RWPE1 (cell line): ENCODE measurements at regions not wholly inside any gene's neighbourhood (a gene's known extent, or its start where the extent isn't known, plus 50 kb on each side); places are given as distances from the start of the nearest gene placed in this dataset.

Experiments used
- CTCF ChIA-PET: fragments of 350-600 bp; sonication (Branson Sonifier 250); formaldehyde crosslinking; extraction: SDS; loops from one replicate; lab custom pipeline; 2021; lab: Yijun Ruan, JAX
- POLR2A ChIA-PET: fragments of 400-600 bp; formaldehyde crosslinking; extraction: SDS; loops from one replicate; lab custom pipeline; 2020; ENCODE audit warnings: antibody characterized with exemption; ENCODE audit not compliant: low non-redundant PET; lab: Yijun Ruan, JAX
- DNase-seq: peaks from one replicate; pipeline ENCODE4 v3.0.0; 2012; ENCODE audit warnings: low spot score
- H3K27ac ChIP-seq: fragments of 450-650 bp; 2 replicates; pipeline ENCODE4 v1.5.1; 2017
- CTCF ChIP-seq: fragments of 450-650 bp; conservative IDR thresholded peaks from 2 replicates; pipeline ENCODE4 v1.5.1; 2017; ENCODE audit warnings: low read depth, mild to moderate bottlenecking

- no peak for DNase-seq
- TF ChIP-seq CTCF = no peak
- POLR2A ChIA-PET = no interaction called here
- no peak overlapping the region for H3K27ac ChIP-seq
- CTCF ChIA-PET = no interaction called here
Observed at GRCh38 chrX:129019412-129019811, 503.9 kb downstream of the SMARCA1 start.

DNA sequence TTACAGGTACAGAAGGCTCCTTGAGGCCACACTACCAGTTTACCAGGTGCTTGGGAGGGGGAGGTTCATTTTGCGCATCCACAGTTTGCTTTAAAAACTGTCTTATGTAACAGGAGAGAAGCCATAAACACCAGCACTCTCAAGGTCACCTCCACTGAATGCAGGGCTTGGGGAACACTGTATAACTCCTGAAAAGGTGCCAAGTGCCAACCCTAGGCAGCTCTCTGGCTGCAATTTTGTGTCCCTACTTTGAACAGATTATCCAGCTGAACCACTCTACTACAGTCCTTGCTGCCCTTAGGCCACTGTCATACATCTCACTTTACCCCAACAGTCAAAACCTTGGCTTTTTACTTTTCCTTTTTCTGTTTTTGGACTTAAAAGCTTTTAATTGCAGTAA, 507.9 kb downstream of the SMARCA1 start:
- TF ChIP-seq CTCF = no peak
- no peak overlapping the region for H3K27ac ChIP-seq
- CTCF ChIA-PET = no interaction called here
- DNase-seq = no peak
- POLR2A ChIA-PET = no interaction called here

- CTCF ChIA-PET = no interaction called here
- TF ChIP-seq CTCF = no peak
- DNase-seq = no peak
- no peak overlapping the region for H3K27ac ChIP-seq
- POLR2A ChIA-PET = no interaction called here
Observed at GRCh38 chrX:129013574-129013973, 509.7 kb downstream of the SMARCA1 start.

- ChIA-PET POLR2A (no interaction called here), CTCF (no interaction called here)
- no peak overlapping the region for H3K27ac ChIP-seq
- no peak for TF ChIP-seq CTCF
- DNase-seq = no peak
Observed at GRCh38 chrX:129007631-129008030, 515.7 kb downstream of the SMARCA1 start.

- CTCF ChIA-PET = no interaction called here
Observed at GRCh38 chrX:129006491-129006890, 516.8 kb downstream of the SMARCA1 start.

DNA sequence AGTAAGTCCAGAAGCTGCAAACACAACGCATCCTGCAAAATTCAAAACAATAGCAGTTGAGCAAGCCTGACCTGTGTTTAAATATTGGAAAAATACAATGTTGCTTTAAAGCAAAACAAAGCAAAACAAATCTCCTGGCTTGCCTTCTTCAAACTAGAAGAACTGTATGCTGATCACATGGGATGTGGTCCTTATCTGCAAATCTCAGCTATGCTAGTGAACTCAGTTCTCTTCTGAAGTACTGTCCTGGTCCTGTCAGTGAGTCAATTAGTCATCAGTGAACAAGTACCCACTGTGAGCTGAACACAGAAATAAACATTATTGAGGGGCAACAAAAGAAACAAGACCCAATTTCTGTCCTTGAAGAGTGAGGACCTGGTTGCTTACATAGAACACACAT, 522.5 kb downstream of the SMARCA1 start:
- CTCF ChIA-PET = no interaction called here
- DNase-seq = no peak
- no peak overlapping the region for H3K27ac ChIP-seq
- TF ChIP-seq CTCF = no peak
- POLR2A ChIA-PET = no interaction called here

More at GRCh38 chrX:129006491-129006890, 516.8 kb downstream of the SMARCA1 start:
- POLR2A ChIA-PET = no interaction called here
- no peak for TF ChIP-seq CTCF
- no peak for DNase-seq
- no peak overlapping the region for H3K27ac ChIP-seq

GRCh38 chrX:129000018-129000417, 523.3 kb downstream of the SMARCA1 start:
- no peak for TF ChIP-seq CTCF

More at GRCh38 chrX:129000018-129000417, 523.3 kb downstream of the SMARCA1 start:
- DNase-seq = no peak
- ChIA-PET POLR2A (no interaction called here), CTCF (no interaction called here)
- H3K27ac ChIP-seq = no peak overlapping the region
